ENCODE measurements at regions not wholly inside any gene's neighbourhood (a gene's known extent, or its start where the extent isn't known, plus 50 kb on each side); places are given as distances from the start of the nearest gene placed in this dataset.

DNA sequence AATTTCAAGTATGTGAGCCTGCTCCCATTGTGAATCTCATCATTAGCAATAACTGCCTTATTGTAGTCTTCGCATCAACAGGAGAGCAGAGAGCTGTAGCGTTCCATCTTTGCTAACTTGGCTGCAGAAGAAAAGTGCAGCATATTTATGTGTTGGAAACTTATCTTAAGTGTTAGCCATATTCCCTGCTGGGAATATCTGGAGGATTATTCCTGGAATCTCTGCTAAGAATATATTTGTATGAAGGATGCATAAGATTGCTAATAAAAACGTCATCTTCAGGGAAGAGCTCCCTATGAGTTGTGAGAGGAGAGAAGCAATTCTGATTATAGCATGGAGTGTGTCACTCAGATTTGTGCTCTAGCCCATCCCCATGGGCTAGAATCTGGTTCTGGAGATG lies 115.1 kb upstream of the REG3G start:
- no peak overlapping the region for H3K4me3 ChIP-seq (replicated peaks; ENCODE audit: insufficient read depth, low read length)
- no peak overlapping the region for H3K27ac ChIP-seq (replicated peaks)
- H3K27me3 ChIP-seq (ENCODE audit: insufficient read depth, poor library complexity, severe bottlenecking), result no peaks in the 10 kb centered on the region
- no peak for DNase-seq (ENCODE audit: low read depth in 1 of 2, low spot score in 1 of 2)
- TF ChIP-seq SPI1 (IDR thresholded peaks at IDR 0.05; ENCODE audit: borderline replicate concordance, low read depth), result no peak
- TF ChIP-seq, protein P1, sequence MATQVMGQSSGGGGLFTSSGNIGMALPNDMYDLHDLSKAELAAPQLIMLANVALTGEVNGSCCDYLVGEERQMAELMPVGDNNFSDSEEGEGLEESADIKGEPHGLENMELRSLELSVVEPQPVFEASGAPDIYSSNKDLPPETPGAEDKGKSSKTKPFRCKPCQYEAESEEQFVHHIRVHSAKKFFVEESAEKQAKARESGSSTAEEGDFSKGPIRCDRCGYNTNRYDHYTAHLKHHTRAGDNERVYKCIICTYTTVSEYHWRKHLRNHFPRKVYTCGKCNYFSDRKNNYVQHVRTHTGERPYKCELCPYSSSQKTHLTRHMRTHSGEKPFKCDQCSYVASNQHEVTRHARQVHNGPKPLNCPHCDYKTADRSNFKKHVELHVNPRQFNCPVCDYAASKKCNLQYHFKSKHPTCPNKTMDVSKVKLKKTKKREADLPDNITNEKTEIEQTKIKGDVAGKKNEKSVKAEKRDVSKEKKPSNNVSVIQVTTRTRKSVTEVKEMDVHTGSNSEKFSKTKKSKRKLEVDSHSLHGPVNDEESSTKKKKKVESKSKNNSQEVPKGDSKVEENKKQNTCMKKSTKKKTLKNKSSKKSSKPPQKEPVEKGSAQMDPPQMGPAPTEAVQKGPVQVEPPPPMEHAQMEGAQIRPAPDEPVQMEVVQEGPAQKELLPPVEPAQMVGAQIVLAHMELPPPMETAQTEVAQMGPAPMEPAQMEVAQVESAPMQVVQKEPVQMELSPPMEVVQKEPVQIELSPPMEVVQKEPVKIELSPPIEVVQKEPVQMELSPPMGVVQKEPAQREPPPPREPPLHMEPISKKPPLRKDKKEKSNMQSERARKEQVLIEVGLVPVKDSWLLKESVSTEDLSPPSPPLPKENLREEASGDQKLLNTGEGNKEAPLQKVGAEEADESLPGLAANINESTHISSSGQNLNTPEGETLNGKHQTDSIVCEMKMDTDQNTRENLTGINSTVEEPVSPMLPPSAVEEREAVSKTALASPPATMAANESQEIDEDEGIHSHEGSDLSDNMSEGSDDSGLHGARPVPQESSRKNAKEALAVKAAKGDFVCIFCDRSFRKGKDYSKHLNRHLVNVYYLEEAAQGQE (IDR thresholded peaks at IDR 0.05; ENCODE audit: insufficient replicate concordance, low read depth), result no peak
- TF ChIP-seq, protein P2, sequence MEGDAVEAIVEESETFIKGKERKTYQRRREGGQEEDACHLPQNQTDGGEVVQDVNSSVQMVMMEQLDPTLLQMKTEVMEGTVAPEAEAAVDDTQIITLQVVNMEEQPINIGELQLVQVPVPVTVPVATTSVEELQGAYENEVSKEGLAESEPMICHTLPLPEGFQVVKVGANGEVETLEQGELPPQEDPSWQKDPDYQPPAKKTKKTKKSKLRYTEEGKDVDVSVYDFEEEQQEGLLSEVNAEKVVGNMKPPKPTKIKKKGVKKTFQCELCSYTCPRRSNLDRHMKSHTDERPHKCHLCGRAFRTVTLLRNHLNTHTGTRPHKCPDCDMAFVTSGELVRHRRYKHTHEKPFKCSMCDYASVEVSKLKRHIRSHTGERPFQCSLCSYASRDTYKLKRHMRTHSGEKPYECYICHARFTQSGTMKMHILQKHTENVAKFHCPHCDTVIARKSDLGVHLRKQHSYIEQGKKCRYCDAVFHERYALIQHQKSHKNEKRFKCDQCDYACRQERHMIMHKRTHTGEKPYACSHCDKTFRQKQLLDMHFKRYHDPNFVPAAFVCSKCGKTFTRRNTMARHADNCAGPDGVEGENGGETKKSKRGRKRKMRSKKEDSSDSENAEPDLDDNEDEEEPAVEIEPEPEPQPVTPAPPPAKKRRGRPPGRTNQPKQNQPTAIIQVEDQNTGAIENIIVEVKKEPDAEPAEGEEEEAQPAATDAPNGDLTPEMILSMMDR (IDR thresholded peaks at IDR 0.05; ENCODE audit: insufficient read depth, low read length), result no peak
- no peak for TF ChIP-seq POLR2AphosphoS5 (IDR thresholded peaks at IDR 0.05; ENCODE audit: low read depth)
- TF ChIP-seq GABPA (IDR thresholded peaks at IDR 0.05; ENCODE audit: low read depth), result no peak

DNA sequence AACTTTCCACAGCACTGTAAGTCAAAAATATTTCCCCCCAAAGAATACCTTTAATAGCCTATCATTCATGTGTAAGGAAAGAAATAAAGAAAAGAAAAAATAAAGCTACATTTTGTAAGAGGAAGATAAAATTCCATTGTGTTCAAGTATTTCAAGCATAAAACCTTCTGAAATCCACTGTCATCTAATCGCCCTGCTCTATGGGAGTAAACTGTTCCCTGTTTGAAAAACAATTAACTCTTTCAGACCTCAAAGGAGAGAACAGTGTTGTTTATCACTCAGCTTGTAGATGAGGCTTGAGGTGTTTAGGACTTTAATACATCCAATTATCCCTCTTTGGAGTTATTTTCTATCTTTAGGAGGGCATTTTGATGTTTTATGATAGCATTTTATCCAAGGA lies 112.2 kb upstream of the REG3G start:
- TF ChIP-seq, protein P2 (IDR thresholded peaks at IDR 0.05; ENCODE audit: insufficient read depth, low read length), result no peak
- TF ChIP-seq SPI1 (IDR thresholded peaks at IDR 0.05; ENCODE audit: borderline replicate concordance, low read depth) (no peak), POLR2AphosphoS5 (IDR thresholded peaks at IDR 0.05; ENCODE audit: low read depth) (no peak), GABPA (IDR thresholded peaks at IDR 0.05; ENCODE audit: low read depth) (no peak)
- TF ChIP-seq, protein P1 (IDR thresholded peaks at IDR 0.05; ENCODE audit: insufficient replicate concordance, low read depth), result no peak
- Histone ChIP-seq H3K27me3 (ENCODE audit: insufficient read depth, poor library complexity, severe bottlenecking) (no peaks in the 10 kb centered on the region), H3K4me3 (replicated peaks; ENCODE audit: insufficient read depth, low read length) (no peak overlapping the region), H3K27ac (replicated peaks) (no peak overlapping the region)
- no peak for DNase-seq (ENCODE audit: low read depth in 1 of 2, low spot score in 1 of 2)

DNA sequence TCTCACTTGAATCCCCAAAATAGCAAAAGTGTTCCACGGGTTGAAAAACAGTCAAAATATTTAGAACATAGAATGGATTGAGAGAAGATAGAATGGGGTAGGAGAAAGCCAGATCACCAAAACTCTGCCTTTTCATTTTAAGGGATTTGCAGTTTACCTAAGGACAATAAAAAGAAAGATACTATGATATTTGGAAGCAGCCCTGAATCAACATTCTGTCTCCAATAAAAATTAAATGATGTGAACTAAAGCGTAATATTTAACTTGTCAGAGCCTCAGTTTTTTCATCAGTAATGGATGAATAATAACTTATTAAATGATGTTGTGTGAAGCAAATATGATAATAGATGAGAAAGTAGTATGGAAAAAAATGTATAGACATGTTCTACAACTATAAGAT lies 100.2 kb upstream of the REG3G start:
- DNase-seq (ENCODE audit: low read depth in 1 of 2, low spot score in 1 of 2), result no peak
- no peak for TF ChIP-seq GABPA (IDR thresholded peaks at IDR 0.05; ENCODE audit: low read depth)
- TF ChIP-seq, protein P1 (IDR thresholded peaks at IDR 0.05; ENCODE audit: insufficient replicate concordance, low read depth), result no peak
- no peak for TF ChIP-seq POLR2AphosphoS5 (IDR thresholded peaks at IDR 0.05; ENCODE audit: low read depth)
- TF ChIP-seq, protein P2 (IDR thresholded peaks at IDR 0.05; ENCODE audit: insufficient read depth, low read length), result no peak
- no peak for TF ChIP-seq SPI1 (IDR thresholded peaks at IDR 0.05; ENCODE audit: borderline replicate concordance, low read depth)
- Histone ChIP-seq H3K27me3 (ENCODE audit: insufficient read depth, poor library complexity, severe bottlenecking) (no peaks in the 10 kb centered on the region), H3K27ac (replicated peaks) (no peak overlapping the region), H3K4me3 (replicated peaks; ENCODE audit: insufficient read depth, low read length) (no peak overlapping the region)
